ENCODE measurements at regions not wholly inside any gene's neighbourhood (a gene's known extent, or its start where the extent isn't known, plus 50 kb on each side); places are given as distances from the start of the nearest gene placed in this dataset.

- peak overlapping the region in 1 of 8 donors; percentile 82 for H3K27ac Mint-ChIP-seq
Observed at GRCh38 chr6:170176136-170176897, 114.6 kb downstream of the DLL1 start.

DNA sequence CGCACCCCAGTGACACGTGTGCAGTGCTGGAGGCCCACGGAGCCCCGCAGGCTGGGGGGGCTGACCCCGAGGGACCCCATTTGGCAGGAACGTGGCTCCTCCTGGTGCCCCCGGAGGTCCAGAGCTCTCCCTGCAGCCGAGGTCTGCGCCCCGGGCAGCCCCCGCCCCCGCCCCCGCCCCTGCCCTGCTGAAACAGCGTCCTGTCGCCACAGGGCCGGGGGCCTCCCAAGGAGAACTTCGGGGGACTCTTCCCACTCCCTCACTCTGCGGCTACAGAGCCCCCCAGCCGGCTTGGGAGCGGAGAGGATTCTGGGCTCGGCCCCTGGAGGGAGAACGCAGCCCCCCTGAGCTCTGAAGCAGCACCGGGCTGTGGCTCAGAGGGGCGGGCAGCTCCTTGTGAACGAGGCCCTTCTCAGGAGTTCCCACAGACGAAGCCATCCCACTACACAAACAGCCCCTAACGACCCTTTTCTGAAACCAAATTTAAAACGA is 115.2 kb downstream of the DLL1 start:
- no peaks in the 10 kb centered on the region for H3K4me1 Mint-ChIP-seq
- POLR2A ChIA-PET: no interaction called here
- Histone ChIP-seq H3K27me3 (ENCODE audit: insufficient read depth, low read length, poor library complexity, severe bottlenecking) (no peaks in the 10 kb centered on the region), H3K4me1 (ENCODE audit: insufficient read depth, low read length) (no peaks in the 10 kb centered on the region), H3K36me3 (ENCODE audit: insufficient read depth, low read length) (no peaks in the 10 kb centered on the region), H3K9me3 (ENCODE audit: low read length) (no peaks in the 10 kb centered on the region), H3K27ac (ENCODE audit: low read depth, low read length) (no peak overlapping the region), H3K4me3 (ENCODE audit: low read length) (no peak overlapping the region)
- peaks cover 0 to 1% (median 0%) of the 10 kb centered on the region in 3 donors for H3K36me3 Mint-ChIP-seq
- peak in 1 of 5 donors; percentile 45 for DNase-seq
- H3K9me3 Mint-ChIP-seq: peaks cover 0 to 4% (median 0%) of the 10 kb centered on the region in 5 donors
- CTCF ChIA-PET: no interaction called here
- no peak overlapping the region for H3K4me3 Mint-ChIP-seq
- H3K27me3 Mint-ChIP-seq: peaks cover 5 to 29% of the 10 kb centered on the region in 2 donors
- H3K27ac Mint-ChIP-seq: no peak overlapping the region

More at GRCh38 chr6:170176136-170176897, 114.6 kb downstream of the DLL1 start:
- Mint-ChIP-seq H3K9me3 (peaks cover 0 to 3% (median 0%) of the 10 kb centered on the region in 5 donors), H3K4me3 (peak overlapping the region in 1 of 7 donors; percentile 72), H3K4me1 (no peaks in the 10 kb centered on the region), H3K36me3 (no peaks in the 10 kb centered on the region), H3K27me3 (peaks cover 5 to 23% of the 10 kb centered on the region in 2 donors)
- no peaks in the 10 kb centered on the region for H3K36me3 ChIP-seq (ENCODE audit: insufficient read depth, low read length)
- no peaks in the 10 kb centered on the region for H3K9me3 ChIP-seq (ENCODE audit: low read length)
- peak in 1 of 5 donors; percentile 46 for DNase-seq
- H3K27ac ChIP-seq (ENCODE audit: low read depth, low read length): no peak overlapping the region
- H3K4me1 ChIP-seq (ENCODE audit: insufficient read depth, low read length): no peaks in the 10 kb centered on the region
- ChIA-PET CTCF (no interaction called here), POLR2A (no interaction called here)
- no peaks in the 10 kb centered on the region for H3K27me3 ChIP-seq (ENCODE audit: insufficient read depth, low read length, poor library complexity, severe bottlenecking)
- H3K4me3 ChIP-seq (ENCODE audit: low read length): no peak overlapping the region

GRCh38 chr6:170174771-170175643 is 115.9 kb downstream of the DLL1 start:
- peak overlapping the region in 1 of 8 donors; percentile 39 for H3K27ac Mint-ChIP-seq
- ChIA-PET POLR2A (no interaction called here), CTCF (no interaction called here)
- Histone ChIP-seq H3K4me1 (ENCODE audit: insufficient read depth, low read length) (no peaks in the 10 kb centered on the region), H3K4me3 (ENCODE audit: low read length) (no peak overlapping the region), H3K27me3 (ENCODE audit: insufficient read depth, low read length, poor library complexity, severe bottlenecking) (no peaks in the 10 kb centered on the region), H3K27ac (ENCODE audit: low read depth, low read length) (no peak overlapping the region), H3K9me3 (ENCODE audit: low read length) (no peaks in the 10 kb centered on the region), H3K36me3 (ENCODE audit: insufficient read depth, low read length) (no peaks in the 10 kb centered on the region)
- H3K36me3 Mint-ChIP-seq: peaks cover 0 to 2% (median 0%) of the 10 kb centered on the region in 3 donors
- peak in 1 of 5 donors; percentile 46 for DNase-seq
- H3K4me3 Mint-ChIP-seq: no peak overlapping the region
- peaks cover 0 to 4% (median 0%) of the 10 kb centered on the region in 5 donors for H3K9me3 Mint-ChIP-seq
- peaks cover 5 to 27% of the 10 kb centered on the region in 2 donors for H3K27me3 Mint-ChIP-seq
- H3K4me1 Mint-ChIP-seq: no peaks in the 10 kb centered on the region

DNA sequence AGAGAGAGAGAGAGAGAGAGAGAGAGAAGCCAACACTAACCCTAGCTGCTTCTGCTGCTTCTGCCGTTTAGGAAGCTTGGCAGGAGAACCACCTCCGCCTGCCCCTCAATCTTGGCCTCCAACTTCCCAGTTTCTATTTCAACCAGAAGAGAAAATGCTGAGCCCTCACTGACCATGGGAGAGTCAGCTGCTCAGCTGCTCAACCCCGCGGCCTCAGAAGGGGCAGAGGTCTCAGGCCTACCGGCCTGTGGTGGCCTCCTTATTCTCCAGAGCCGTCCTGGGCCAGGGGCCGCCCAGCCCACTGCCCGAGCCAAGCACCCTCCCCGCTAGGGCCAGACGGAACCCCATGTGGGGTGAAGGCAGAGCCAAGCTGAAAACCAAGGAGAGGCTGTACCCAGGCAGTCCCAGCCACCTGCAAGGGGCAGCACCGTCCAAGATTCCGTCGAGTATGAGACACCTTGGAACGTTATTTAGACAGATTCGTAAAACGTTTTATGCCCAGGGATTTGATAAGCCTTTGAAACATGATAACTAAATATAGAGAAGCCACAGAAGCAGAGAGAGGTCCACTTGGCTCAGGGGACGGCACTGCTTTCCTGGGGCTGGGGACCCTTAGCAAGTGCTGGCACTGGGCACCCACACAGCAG is 116.6 kb downstream of the DLL1 start:
- no peak overlapping the region for H3K4me3 ChIP-seq (ENCODE audit: low read length)
- no peak overlapping the region for H3K4me3 Mint-ChIP-seq
- H3K9me3 Mint-ChIP-seq: peaks cover 0 to 4% (median 0%) of the 10 kb centered on the region in 5 donors
- no peaks in the 10 kb centered on the region for H3K9me3 ChIP-seq (ENCODE audit: low read length)
- H3K27me3 ChIP-seq (ENCODE audit: insufficient read depth, low read length, poor library complexity, severe bottlenecking): no peaks in the 10 kb centered on the region
- peak in 1 of 5 donors; percentile 41 for DNase-seq
- H3K4me1 ChIP-seq (ENCODE audit: insufficient read depth, low read length): no peaks in the 10 kb centered on the region
- H3K36me3 Mint-ChIP-seq: peaks cover 0 to 2% (median 0%) of the 10 kb centered on the region in 3 donors
- H3K27me3 Mint-ChIP-seq: peaks cover 5 to 27% of the 10 kb centered on the region in 2 donors
- ChIA-PET CTCF (no interaction called here), POLR2A (no interaction called here)
- no peaks in the 10 kb centered on the region for H3K36me3 ChIP-seq (ENCODE audit: insufficient read depth, low read length)
- no peak overlapping the region for H3K27ac ChIP-seq (ENCODE audit: low read depth, low read length)
- H3K4me1 Mint-ChIP-seq: no peaks in the 10 kb centered on the region
- H3K27ac Mint-ChIP-seq: peak overlapping the region in 1 of 8 donors; percentile 39

GRCh38 chr6:170173335-170173881 is 117.5 kb downstream of the DLL1 start:
- H3K4me1 Mint-ChIP-seq: no peaks in the 10 kb centered on the region
- POLR2A ChIA-PET: no interaction called here
- H3K4me3 Mint-ChIP-seq: no peak overlapping the region
- peaks cover 5 to 27% of the 10 kb centered on the region in 2 donors for H3K27me3 Mint-ChIP-seq
- H3K36me3 ChIP-seq (ENCODE audit: insufficient read depth, low read length): no peaks in the 10 kb centered on the region
- CTCF ChIA-PET: no interaction called here
- H3K9me3 Mint-ChIP-seq: peaks cover 0 to 4% (median 0%) of the 10 kb centered on the region in 5 donors
- H3K27ac ChIP-seq (ENCODE audit: low read depth, low read length): no peak overlapping the region
- H3K4me1 ChIP-seq (ENCODE audit: insufficient read depth, low read length): no peaks in the 10 kb centered on the region
- H3K27me3 ChIP-seq (ENCODE audit: insufficient read depth, low read length, poor library complexity, severe bottlenecking): no peaks in the 10 kb centered on the region
- no peak overlapping the region for H3K27ac Mint-ChIP-seq
- no peak overlapping the region for H3K4me3 ChIP-seq (ENCODE audit: low read length)
- no peaks in the 10 kb centered on the region for H3K9me3 ChIP-seq (ENCODE audit: low read length)
- peaks cover 0 to 2% (median 0%) of the 10 kb centered on the region in 3 donors for H3K36me3 Mint-ChIP-seq
- DNase-seq: peak in 1 of 5 donors; percentile 35

GRCh38 chr6:170172825-170173256 is 118.0 kb downstream of the DLL1 start:
- H3K36me3 Mint-ChIP-seq: peaks cover 0 to 2% (median 0%) of the 10 kb centered on the region in 3 donors
- H3K27ac Mint-ChIP-seq: no peak overlapping the region
- H3K27me3 ChIP-seq (ENCODE audit: insufficient read depth, low read length, poor library complexity, severe bottlenecking): no peaks in the 10 kb centered on the region
- H3K9me3 ChIP-seq (ENCODE audit: low read length): no peaks in the 10 kb centered on the region
- ChIA-PET POLR2A (no interaction called here), CTCF (no interaction called here)
- H3K4me3 Mint-ChIP-seq: no peak overlapping the region
- H3K27ac ChIP-seq (ENCODE audit: low read depth, low read length): no peak overlapping the region
- no peak overlapping the region for H3K4me3 ChIP-seq (ENCODE audit: low read length)
- peak in 1 of 5 donors; percentile 22 for DNase-seq
- no peaks in the 10 kb centered on the region for H3K36me3 ChIP-seq (ENCODE audit: insufficient read depth, low read length)
- peaks cover 0 to 5% (median 0%) of the 10 kb centered on the region in 5 donors for H3K9me3 Mint-ChIP-seq
- H3K4me1 Mint-ChIP-seq: no peaks in the 10 kb centered on the region
- peaks cover 9 to 32% of the 10 kb centered on the region in 2 donors for H3K27me3 Mint-ChIP-seq
- H3K4me1 ChIP-seq (ENCODE audit: insufficient read depth, low read length): no peaks in the 10 kb centered on the region

DNA sequence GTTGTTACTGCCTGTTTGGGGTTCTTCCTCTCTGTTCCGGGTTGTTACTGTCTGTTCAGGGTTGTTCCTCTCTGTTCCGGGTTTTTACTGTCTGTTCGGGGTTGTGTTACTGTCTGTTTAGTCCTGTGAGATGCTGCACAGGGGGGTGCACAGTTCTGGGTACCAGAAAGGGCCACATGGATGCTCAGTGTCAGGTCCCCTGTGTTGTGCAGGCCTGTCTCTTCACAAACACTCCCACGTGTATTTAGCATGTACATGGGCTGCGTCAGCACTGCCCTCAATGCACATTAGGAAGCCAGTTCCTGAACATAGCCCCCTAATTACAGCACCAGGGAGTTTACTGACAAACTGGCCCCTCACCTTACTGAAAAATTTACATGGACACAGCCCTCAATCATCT is 118.5 kb downstream of the DLL1 start:
- Mint-ChIP-seq H3K27me3 (peaks cover 9 to 32% of the 10 kb centered on the region in 2 donors), H3K9me3 (peaks cover 0 to 5% (median 0%) of the 10 kb centered on the region in 5 donors), H3K27ac (no peak overlapping the region), H3K4me3 (no peak overlapping the region), H3K36me3 (peaks cover 0 to 2% (median 0%) of the 10 kb centered on the region in 3 donors), H3K4me1 (no peaks in the 10 kb centered on the region)
- ChIA-PET CTCF (no interaction called here), POLR2A (no interaction called here)
- DNase-seq: peak in 1 of 5 donors; percentile 21
- Histone ChIP-seq H3K27me3 (ENCODE audit: insufficient read depth, low read length, poor library complexity, severe bottlenecking) (no peaks in the 10 kb centered on the region), H3K27ac (ENCODE audit: low read depth, low read length) (no peak overlapping the region), H3K4me3 (ENCODE audit: low read length) (no peak overlapping the region), H3K36me3 (ENCODE audit: insufficient read depth, low read length) (no peaks in the 10 kb centered on the region), H3K9me3 (ENCODE audit: low read length) (no peaks in the 10 kb centered on the region), H3K4me1 (ENCODE audit: insufficient read depth, low read length) (no peaks in the 10 kb centered on the region)

Measured in CD8-positive, alpha-beta memory T cell (primary cell).